ENCODE measurements at regions not wholly inside any gene's neighbourhood (a gene's known extent, or its start where the extent isn't known, plus 50 kb on each side); places are given as distances from the start of the nearest gene placed in this dataset.

- no peak for DNase-seq
Measured at GRCh38 chr22:27492566-27493201, 308.9 kb downstream of the MN1 start.

DNA sequence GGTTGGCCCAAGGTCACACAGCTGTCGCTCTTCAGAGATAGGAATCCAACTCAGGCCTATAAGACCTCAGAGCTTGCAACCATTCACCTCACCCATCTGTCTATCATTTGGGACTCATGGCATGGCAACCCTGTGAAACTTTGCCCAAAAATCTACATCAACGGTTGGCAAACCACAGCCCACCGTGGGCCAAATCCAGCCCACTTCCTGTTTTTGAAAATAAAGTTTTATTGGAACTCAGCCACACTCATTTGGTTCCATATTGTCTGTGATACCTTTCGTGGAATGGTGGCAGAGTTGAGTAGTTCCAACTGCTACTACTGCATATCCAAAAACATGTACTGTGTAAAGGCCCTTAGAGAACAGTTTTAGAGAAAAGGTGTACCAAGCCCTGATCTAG, 307.8 kb downstream of the MN1 start:
- no peak for DNase-seq

DNA sequence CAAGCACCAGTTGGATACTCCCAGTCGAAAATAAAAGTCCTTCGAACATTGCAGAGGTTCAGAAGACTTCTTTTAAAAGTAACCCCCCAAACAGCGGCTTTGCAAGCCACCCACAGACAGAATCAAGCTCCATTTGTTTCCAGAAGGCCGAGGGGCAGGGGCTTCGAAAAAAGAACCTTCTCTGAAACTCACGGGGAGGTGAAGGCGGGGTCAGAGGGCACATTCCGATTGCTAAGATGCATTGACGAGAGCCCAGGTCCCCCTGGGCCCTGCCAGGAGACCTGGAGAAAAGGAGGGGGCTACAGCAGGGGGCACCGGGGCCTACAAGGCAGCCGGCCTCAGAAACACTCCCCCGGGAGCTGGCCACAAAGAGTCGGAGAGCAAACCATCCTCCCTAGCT, 306.8 kb downstream of the MN1 start:
- no peak for DNase-seq

GRCh38 chr22:27495325-27495724, 306.2 kb downstream of the MN1 start:
- no peak for DNase-seq

DNA sequence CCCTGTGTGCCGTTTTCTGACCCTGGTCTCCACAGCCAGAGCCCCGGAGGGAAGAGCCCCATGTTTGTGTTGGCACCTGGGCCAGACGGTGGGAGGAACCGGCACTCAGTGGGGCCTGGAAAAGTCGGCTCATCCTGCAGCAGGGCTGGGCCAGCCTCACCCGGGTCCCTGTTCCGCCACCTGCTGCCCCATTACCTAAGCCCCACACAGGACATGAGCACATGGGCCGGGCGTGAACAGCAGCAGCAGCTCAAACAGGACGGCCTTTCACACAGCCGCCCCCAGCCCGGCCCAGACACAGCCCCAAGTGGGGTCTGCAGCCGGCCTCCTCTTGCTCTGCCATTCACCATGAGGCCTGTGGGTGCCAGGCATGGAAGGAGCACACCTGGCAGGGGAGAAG, 302.4 kb downstream of the MN1 start:
- no peak for DNase-seq

DNA sequence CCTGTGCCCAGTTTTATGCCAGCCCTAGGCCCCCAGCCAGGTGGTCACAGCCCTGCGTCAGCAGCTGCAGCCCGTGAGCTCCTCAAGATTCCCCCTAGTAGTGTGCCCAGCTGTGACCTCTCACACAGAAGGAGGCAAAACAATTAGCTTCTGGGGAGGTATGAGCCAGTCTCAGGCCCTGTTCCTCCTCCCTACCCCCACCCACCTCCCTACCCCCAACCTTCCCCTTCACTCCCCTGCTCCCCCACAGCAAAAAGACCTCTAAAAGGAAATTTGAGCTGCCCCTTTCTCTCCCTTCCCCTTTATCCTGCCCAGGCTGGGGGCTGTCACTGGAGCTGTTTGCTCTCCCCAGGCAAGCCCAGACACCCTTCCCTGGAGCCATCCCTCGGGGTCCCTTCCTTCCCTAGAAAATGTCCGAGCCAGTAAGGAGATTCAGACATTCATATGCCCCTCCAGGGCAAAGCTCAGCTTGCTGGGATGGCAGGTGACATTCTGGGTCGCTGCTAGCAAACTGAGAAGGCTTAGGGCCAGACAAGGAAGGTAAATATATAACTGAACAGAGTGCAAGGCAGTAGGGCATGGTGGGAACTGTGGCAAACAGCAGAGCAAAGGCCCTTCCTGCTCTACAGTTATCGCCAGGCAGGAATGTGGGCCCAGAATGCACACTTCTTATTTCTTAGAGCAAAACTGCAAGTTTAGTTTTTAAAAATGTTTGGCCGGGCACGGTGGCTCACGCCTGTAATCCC, 300.2 kb downstream of the MN1 start:
- DNase-seq: no peak

- no peak for DNase-seq
Measured at GRCh38 chr22:27502327-27502726, 299.2 kb downstream of the MN1 start.

DNA sequence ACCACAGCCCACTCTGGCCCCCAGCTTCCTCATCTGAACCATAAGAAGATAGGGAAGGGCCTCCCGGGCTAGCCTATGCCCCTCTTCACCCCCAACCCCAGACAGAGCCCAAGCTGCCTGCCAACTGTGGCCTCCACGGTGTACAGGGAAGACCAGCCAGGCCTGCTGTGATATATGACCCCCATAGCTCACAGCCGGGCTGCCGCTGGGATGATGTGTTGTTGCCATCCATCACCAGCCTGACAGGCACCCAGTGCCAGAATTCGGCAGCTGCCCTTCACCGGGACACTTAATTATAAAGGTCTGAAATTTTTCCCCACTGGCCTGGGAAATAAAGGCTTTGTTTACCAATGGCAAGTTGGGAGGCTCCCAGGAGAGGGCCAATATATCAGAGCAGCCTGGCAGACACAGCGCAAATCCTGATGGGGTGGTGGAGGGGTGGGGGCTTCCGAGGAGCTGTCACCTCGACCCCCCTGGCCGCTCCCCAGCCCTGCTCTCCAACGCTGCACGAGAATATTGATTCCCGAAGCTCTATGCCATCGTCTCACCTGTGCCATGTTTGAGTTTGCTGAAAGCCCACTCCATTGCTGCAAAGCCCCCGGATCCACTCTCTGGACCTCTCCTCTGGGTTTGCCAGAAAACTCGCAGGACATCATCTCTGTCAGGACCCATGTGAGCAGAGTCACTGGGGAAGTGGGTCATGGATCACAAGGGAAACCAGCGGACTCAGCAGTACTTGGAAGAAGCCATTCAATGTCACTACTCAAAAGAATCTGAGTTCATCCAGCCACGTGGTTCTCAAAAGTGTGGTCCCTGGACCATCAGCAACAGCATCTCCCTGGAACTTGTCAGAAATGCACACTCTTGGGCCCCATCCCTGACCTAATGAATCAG, 296.9 kb downstream of the MN1 start:
- no peak for DNase-seq

DNA sequence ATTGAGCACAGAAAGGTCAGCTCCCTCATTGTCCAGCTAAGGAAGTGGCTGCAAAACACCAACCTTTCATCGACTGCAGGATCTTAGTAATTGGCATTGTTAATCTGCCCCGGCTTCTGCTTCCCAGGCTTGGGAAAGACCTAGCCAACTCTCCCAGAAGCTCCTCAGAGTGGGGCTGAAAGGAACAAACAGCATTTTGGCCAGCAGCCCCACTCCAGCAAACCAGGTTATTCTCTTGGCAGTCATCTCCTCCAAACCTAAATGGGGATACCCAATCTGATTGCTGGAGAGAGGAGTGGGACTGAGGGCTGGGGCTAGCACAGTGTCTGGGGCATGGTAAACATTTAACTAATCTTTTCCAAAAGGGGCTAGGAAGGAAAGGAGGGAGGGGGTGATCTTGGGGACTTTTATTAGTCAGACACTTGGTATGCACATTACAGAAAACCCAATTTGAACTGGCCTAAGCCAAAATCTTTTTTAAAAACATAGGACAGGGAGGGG, 294.4 kb downstream of the MN1 start:
- no peak for DNase-seq

GRCh38 chr22:27507935-27508526, 293.5 kb downstream of the MN1 start:
- DNase-seq: no peak

DNA sequence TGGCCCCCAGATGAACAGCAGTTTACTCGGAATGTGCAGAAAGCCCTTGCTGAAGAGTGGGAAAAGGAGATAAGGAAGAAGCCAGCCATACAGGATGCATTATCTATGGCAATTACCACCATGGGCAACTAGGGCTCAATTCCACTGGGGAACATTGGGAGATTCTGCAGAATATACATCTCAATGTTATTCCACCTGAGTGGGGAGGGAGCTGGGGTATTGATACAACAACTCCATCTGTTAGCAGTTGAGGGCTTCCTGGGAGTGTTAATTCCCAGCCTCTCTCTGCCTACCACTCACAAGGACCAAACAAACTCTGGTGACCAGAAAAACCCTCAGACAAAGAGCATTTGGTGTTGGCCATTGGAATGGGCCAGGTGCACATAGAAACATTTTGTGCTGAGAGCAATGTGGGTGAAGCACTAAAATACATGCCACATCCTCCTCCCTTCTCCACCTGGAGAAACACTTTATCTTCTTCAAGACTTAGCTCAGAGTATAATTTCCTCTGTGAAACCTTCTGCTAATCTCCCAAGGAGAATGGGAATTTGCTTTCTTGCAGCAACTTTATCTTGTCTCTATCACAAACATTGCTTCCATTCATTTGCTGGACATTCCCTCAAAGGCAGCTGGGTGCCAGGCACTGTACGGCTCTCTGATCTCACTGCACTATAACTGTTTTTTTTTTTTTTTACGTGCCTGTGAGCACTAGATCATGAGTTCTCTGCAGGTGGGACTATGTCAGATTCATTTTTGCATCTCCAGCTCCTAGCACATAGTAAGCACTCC, 292.2 kb downstream of the MN1 start:
- no peak for DNase-seq

DNA sequence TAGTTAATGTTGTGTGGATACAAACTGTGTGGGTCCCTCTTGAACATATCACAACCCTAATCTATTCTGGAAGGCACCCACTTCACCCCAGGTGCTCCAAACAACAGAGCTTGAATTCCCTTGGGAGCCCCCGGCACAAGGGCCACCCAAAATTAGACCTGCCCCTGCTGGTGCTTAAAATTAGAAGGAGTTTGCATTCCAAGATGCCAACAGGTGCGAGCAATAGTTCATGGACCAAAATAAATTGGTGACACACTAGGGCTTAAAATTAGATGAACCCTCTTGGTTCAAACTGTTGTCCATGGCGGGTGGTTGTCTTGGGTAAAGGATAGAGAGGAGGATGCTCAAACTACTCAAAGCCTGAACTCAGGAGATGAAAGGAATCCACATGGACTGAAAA, 291.5 kb downstream of the MN1 start:
- DNase-seq: no peak

GRCh38 chr22:27512283-27512761, 289.2 kb downstream of the MN1 start:
- no peak for DNase-seq

GRCh38 chr22:27513021-27513420, 288.5 kb downstream of the MN1 start:
- DNase-seq: no peak

GRCh38 chr22:27514601-27515523, 286.7 kb downstream of the MN1 start:
- DNase-seq: no peak

GRCh38 chr22:27517361-27518155, 284.0 kb downstream of the MN1 start:
- DNase-seq: no peak

- DNase-seq: no peak
Measured at GRCh38 chr22:27518531-27519340, 282.8 kb downstream of the MN1 start.

DNA sequence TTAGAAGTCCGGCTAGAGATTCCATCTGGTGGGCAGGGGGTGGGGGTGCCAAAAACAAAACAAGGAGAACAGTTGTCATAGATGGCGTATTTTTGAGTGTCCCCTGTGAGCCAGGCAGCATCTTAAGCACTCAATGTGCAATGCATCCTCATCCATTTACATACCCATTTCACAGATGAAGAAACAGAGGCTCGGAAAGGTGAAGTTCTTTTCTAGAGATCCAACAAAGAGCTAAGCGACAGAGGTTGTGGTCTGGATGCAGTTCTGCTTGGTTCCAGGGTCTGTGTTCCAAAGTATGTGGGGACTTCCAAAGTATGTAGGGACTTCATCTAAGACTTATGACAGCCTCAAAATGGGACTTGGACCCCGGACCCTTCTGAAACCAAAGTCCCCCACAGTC, 277.8 kb downstream of the MN1 start:
- DNase-seq: no peak

DNA sequence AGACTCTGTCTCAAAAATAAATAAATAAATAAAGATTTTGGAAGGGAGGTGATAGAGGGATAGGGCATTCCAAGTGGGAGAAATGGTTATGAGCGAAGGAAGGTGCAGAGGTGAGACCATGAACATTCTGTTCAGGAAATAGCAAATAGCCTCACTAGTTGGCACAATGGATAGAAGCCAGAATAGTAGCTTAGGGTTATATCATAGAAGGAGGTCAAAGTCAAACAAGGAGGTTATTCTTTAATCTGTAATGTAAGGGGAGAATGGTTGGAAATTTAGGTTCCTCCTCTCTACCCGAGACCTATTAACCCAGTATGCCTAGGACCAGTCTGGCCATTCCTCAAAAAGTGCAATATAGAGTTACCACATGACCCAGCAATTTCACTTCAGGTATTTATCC, 275.8 kb downstream of the MN1 start:
- DNase-seq: no peak
